Right lobe of liver (tissue), 4 donors: ENCODE measurements at regions not wholly inside any gene's neighbourhood (a gene's known extent, or its start where the extent isn't known, plus 50 kb on each side); places are given as distances from the start of the nearest gene placed in this dataset.

Source experiments
- CTCF ChIP-seq, 4 donors: fragments of 200-600 bp in 3 of 4; fragments of 450-650 bp in 1 of 4; IDR thresholded peaks; one replicate each; pipeline versions ENCODE4 v1.5.1 to v1.8.0; 2016 to 2022; ENCODE audit warnings: antibody characterized with exemption in 4 of 4, mild to moderate bottlenecking in 2 of 4
- POLR2A ChIP-seq: fragments of 450-650 bp; IDR thresholded peaks from one replicate; pipeline ENCODE4 v1.6.1; 2017; ENCODE audit warnings: antibody characterized with exemption, mild to moderate bottlenecking
- donor health status: DM: no; HTN: no; CAD: no.
- donor health status: DM: no; HTN: no; CAD: no.
- donor health status: DM: no; HTN: yes; CAD: no.

GRCh38 chr11:100622404-100622803 lies 64.7 kb upstream of the ARHGAP42 start:
- TF ChIP-seq CTCF (IDR thresholded peaks at IDR 0.05) (no peak), POLR2A (no peak)
